Brain microvascular endothelial cell (primary cell): ENCODE measurements at regions not wholly inside any gene's neighbourhood (a gene's known extent, or its start where the extent isn't known, plus 50 kb on each side); places are given as distances from the start of the nearest gene placed in this dataset.

Experiments used
- DNase-seq: peaks from one replicate; pipeline ENCODE4 v3.0.0-alpha.2; 2020
- H3K27ac ChIP-seq: fragments of 250-450 bp; sonication (Bioruptor Pico); 2 replicates; pipeline ENCODE4 v1.5.1; 2020; ENCODE audit warnings: mild to moderate bottlenecking, moderate library complexity
- H3K27me3 ChIP-seq: fragments of 250-450 bp; sonication (Bioruptor Pico); replicated peaks from 2 replicates; pipeline ENCODE4 v1.5.1; 2020; ENCODE audit warnings: mild to moderate bottlenecking
- H3K36me3 ChIP-seq: fragments of 250-450 bp; sonication (Bioruptor Pico); replicated peaks from 2 replicates; pipeline ENCODE4 v1.5.1; 2020; ENCODE audit warnings: mild to moderate bottlenecking
- H3K4me3 ChIP-seq: 2 replicates; pipeline ENCODE4 v1.5.1; 2011; ENCODE audit warnings: low read depth, mild to moderate bottlenecking, control low read depth, low read length, moderate library complexity
- in situ Hi-C: cut with HindIII; loops from 2 replicates; pipeline ENCODE4 v1.10.0; 2017; ENCODE audit warnings: low sequenced_read_pairs, low pct_ligation_motif_present
- TF ChIP-seq, protein P1 (sequence below): IDR thresholded peaks from 2 replicates; pipeline ENCODE4 v1.5.1; 2011; ENCODE audit warnings: low read depth, mild to moderate bottlenecking, moderate library complexity, low read length, control low read depth, inconsistent platforms; ENCODE audit errors: missing control alignments

DNA sequence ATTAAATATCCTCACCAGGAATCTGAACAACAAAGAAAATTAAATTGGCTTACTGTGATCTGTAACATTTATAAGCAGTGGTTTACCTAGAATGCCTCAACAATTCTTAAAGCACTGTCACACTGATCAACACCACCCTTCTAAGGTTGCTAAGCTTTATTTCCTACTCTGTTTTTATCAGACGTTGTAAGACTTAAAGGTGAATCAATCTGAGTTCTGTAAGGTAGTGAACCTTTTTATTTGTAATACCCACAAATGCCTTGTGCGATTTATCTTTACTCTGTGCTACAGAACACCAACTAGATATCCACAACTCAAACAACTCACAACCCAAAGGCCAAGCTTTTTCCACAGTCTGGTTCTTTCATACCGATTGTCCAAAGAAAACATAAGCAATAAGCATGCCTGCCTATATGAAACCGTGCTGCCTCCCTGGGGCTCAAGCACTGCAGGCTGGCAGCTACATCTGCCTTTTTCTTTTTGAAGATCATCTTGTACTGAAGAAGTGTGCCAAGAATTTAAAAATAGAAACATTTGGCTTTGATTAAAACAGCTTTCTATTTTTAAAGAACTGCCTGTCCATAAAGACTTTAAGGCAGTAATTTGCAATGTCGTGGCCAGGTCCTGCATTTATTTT lies 490.7 kb downstream of the NUP35 start:
- in situ Hi-C loops, result no loop called here
- Histone ChIP-seq H3K4me3 (no peak overlapping the region), H3K27me3 (no peaks in the 10 kb centered on the region), H3K36me3 (no peaks in the 10 kb centered on the region), H3K27ac (no peak overlapping the region)
- TF ChIP-seq, protein P1, sequence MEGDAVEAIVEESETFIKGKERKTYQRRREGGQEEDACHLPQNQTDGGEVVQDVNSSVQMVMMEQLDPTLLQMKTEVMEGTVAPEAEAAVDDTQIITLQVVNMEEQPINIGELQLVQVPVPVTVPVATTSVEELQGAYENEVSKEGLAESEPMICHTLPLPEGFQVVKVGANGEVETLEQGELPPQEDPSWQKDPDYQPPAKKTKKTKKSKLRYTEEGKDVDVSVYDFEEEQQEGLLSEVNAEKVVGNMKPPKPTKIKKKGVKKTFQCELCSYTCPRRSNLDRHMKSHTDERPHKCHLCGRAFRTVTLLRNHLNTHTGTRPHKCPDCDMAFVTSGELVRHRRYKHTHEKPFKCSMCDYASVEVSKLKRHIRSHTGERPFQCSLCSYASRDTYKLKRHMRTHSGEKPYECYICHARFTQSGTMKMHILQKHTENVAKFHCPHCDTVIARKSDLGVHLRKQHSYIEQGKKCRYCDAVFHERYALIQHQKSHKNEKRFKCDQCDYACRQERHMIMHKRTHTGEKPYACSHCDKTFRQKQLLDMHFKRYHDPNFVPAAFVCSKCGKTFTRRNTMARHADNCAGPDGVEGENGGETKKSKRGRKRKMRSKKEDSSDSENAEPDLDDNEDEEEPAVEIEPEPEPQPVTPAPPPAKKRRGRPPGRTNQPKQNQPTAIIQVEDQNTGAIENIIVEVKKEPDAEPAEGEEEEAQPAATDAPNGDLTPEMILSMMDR, result no peak
- no peak for DNase-seq

DNA sequence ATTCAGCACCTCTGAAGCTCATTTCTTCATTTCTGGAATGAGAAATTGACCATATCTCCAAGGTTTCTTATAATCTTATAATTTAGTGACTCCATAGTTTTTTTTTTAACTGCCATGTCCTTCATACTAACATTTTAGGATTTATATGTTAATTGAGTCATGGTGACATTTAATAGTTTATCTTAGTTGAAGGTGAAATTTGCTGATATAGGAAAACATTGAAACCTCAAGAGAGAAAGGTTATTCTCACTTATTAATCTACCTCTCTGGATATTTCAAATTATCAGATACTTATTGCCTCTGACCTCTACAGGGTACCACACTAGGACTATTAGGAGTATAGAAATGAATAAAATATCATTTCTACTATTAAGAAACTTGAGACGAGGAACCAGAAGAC lies 499.0 kb downstream of the NUP35 start:
- in situ Hi-C loops, result no loop called here
- TF ChIP-seq, protein P1, result no peak
- H3K4me3 ChIP-seq, result no peak overlapping the region

DNA sequence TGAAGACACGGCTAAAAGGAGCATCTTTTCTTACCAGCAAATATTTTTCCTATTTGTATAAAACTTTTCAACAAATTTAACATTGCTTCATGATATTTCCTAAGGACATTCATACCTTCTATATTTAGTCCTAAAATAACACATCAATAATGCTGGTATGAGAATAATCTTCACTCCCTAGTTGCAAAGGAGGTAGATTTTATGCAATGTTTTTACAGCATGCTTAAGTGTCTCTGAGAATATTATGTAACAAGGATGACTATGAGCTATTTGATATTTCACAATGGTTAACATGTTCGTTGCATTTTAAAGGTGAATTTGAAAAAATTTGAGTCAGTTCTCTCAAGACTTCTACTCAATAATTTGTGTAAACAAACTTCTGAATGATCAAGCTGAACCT lies 506.7 kb downstream of the NUP35 start:
- TF ChIP-seq, protein P1, result no peak
- in situ Hi-C loops, result no loop called here

More for the DNA sequence above, 499.0 kb downstream of the NUP35 start:
- Histone ChIP-seq H3K36me3 (no peaks in the 10 kb centered on the region), H3K27me3 (no peaks in the 10 kb centered on the region), H3K27ac (no peak overlapping the region)
- DNase-seq, result no peak

DNA sequence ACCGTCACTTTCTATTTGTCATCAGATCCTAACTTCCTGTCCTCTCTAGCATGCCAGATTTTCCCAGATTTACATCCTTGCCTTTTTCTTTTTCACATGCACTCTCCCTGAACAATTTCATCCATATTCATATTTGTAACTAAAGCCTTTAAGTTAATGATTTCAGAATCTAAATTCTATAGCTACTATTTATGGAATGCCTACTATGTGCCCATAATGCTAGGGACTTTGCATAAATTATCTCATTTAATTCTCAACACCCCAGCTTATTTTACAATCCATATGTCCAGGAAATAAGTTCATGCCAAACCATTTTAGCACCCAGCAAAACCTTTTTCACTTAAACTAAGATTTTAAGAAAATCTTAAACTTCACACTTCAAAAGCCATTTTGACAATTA lies 531.9 kb downstream of the NUP35 start:
- no peaks in the 10 kb centered on the region for H3K27me3 ChIP-seq
- H3K36me3 ChIP-seq, result no peaks in the 10 kb centered on the region
- in situ Hi-C loops, result no loop called here
- H3K27ac ChIP-seq, result no peak overlapping the region
- H3K4me3 ChIP-seq, result no peak overlapping the region
- TF ChIP-seq, protein P1, result no peak
- no peak for DNase-seq

More for the DNA sequence above, 506.7 kb downstream of the NUP35 start:
- no peak for DNase-seq
- Histone ChIP-seq H3K27me3 (no peaks in the 10 kb centered on the region), H3K27ac (no peak overlapping the region), H3K36me3 (no peaks in the 10 kb centered on the region), H3K4me3 (no peak overlapping the region)

DNA sequence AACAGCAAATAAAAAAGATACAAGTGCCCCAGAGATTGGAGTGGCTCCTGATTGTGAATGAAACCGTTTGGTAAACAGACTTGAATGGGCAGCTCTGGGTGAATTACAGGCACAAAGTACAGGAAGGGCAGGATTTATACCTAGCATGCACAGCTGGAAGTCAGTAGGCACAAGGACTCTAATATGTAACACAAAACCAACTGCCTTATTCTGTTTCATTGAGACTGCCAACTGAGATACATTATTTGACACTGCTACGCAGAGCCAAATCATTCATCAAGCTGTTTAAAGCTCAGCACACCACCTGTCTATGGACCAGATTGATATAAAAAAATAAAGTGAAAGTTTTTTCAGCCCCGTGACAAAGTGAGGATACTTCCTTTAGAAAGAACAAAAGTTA lies 541.2 kb downstream of the NUP35 start:
- Histone ChIP-seq H3K4me3 (no peak overlapping the region), H3K27me3 (no peaks in the 10 kb centered on the region), H3K27ac (no peak overlapping the region)

DNA sequence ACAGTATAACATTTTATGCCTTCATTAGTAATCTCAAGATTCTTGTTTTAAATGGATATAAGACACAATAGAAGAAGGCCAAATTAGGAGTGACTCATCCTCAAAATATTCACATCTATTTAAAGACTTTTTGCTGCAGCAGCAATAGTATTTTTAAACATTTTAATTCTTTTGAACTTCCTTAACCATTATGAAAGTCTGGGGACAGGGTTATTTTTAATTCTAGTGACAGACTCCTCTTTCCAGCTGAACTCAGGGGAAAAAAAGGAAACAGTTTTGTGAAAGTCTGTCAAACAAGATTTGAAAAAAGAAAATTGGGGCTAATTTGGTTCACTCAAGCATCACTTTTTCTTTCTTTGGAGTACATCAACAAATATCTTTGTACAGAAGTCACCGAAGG lies 541.8 kb downstream of the NUP35 start:
- in situ Hi-C loops, result no loop called here
- Histone ChIP-seq H3K27ac (no peak overlapping the region), H3K36me3 (no peaks in the 10 kb centered on the region), H3K27me3 (no peaks in the 10 kb centered on the region), H3K4me3 (no peak overlapping the region)
- TF ChIP-seq, protein P1, result no peak
- DNase-seq, result no peak

More for the DNA sequence above, 541.2 kb downstream of the NUP35 start:
- in situ Hi-C loops, result no loop called here
- H3K36me3 ChIP-seq, result no peaks in the 10 kb centered on the region
- TF ChIP-seq, protein P1, result no peak
- DNase-seq, result no peak
